H9 (cell line): ENCODE measurements at regions not wholly inside any gene's neighbourhood (a gene's known extent, or its start where the extent isn't known, plus 50 kb on each side); places are given as distances from the start of the nearest gene placed in this dataset.

Source experiments
- DNase-seq: peaks from one replicate; pipeline ENCODE4 v3.0.0-alpha.2; 2017
- H2AFZ ChIP-seq: one replicate; pipeline ENCODE4 v1.6.1; 2013; ENCODE audit warnings: mild to moderate bottlenecking, low read length, control low read depth, moderate library complexity
- H2AK5ac ChIP-seq: 2 replicates; pipeline ENCODE4 v1.6.1; 2013; ENCODE audit warnings: low read length, control low read depth, mixed read lengths; ENCODE audit not compliant: insufficient read length
- H2BK120ac ChIP-seq: one replicate; pipeline ENCODE4 v1.6.1; 2013; ENCODE audit warnings: low read depth, mild to moderate bottlenecking, low read length, control low read depth, inconsistent platforms; ENCODE audit not compliant: poor library complexity, severe bottlenecking
- H2BK12ac ChIP-seq: 2 replicates; pipeline ENCODE4 v1.6.1; 2013; ENCODE audit warnings: low read length, control low read depth, mixed read lengths, low read depth; ENCODE audit not compliant: insufficient read length
- H2BK15ac ChIP-seq: 2 replicates; pipeline ENCODE4 v1.6.1; 2013; ENCODE audit warnings: low read depth, low read length, control low read depth
- H2BK20ac ChIP-seq: one replicate; pipeline ENCODE4 v1.6.1; 2013; ENCODE audit warnings: low read depth, mild to moderate bottlenecking, low read length, control low read depth, inconsistent platforms; ENCODE audit not compliant: poor library complexity, severe bottlenecking
- H2BK5ac ChIP-seq: 2 replicates; pipeline ENCODE4 v1.6.1; 2013; ENCODE audit warnings: low read length, control low read depth, mixed read lengths; ENCODE audit not compliant: insufficient read length
- H3K14ac ChIP-seq: 2 replicates; pipeline ENCODE4 v1.6.1; 2013; ENCODE audit warnings: low read length, control low read depth; ENCODE audit not compliant: insufficient read depth
- H3K18ac ChIP-seq: 2 replicates; pipeline ENCODE4 v1.6.1; 2013; ENCODE audit warnings: low read depth, mild to moderate bottlenecking, mixed read lengths, low read length, control low read depth; ENCODE audit not compliant: insufficient read length
- H3K23ac ChIP-seq: 2 replicates; pipeline ENCODE4 v1.6.1; 2013; ENCODE audit warnings: low read length, control low read depth, mixed read lengths, low read depth; ENCODE audit not compliant: insufficient read length
- H3K23me2 ChIP-seq: 2 replicates; pipeline ENCODE4 v1.6.1; 2013; ENCODE audit warnings: low read depth, mild to moderate bottlenecking, mixed read lengths, low read length, control low read depth; ENCODE audit not compliant: insufficient read length, poor library complexity, severe bottlenecking
- H3K27ac ChIP-seq: 2 replicates; pipeline ENCODE4 v1.5.1; 2013; ENCODE audit warnings: low read length, control low read depth, mixed read lengths, low read depth; ENCODE audit not compliant: insufficient read length
- H3K27me3 ChIP-seq: 2 replicates; pipeline ENCODE4 v1.6.1; 2013; ENCODE audit warnings: low read length, control low read depth, inconsistent platforms; ENCODE audit not compliant: insufficient read depth
- H3K4ac ChIP-seq: 2 replicates; pipeline ENCODE4 v1.6.1; 2013; ENCODE audit warnings: low read depth, mild to moderate bottlenecking, control low read depth, inconsistent platforms, low read length, moderate library complexity
- H3K4me1 ChIP-seq: 2 replicates; pipeline ENCODE4 v1.6.1; 2013; ENCODE audit warnings: low read length, control low read depth, inconsistent platforms; ENCODE audit not compliant: insufficient read depth
- H3K4me2 ChIP-seq: 2 replicates; pipeline ENCODE4 v1.6.1; 2013; ENCODE audit warnings: low read length, control low read depth, mixed read lengths; ENCODE audit not compliant: insufficient read length, insufficient read depth
- H3K56ac ChIP-seq: 2 replicates; pipeline ENCODE4 v1.6.1; 2013; ENCODE audit warnings: low read depth, mild to moderate bottlenecking, mixed read lengths, low read length, control low read depth; ENCODE audit not compliant: insufficient read length
- H3K79me1 ChIP-seq: 2 replicates; pipeline ENCODE4 v1.6.1; 2013; ENCODE audit warnings: low read depth, mild to moderate bottlenecking, moderate library complexity, low read length, control low read depth, inconsistent platforms; ENCODE audit not compliant: insufficient read depth, poor library complexity, severe bottlenecking
- H3K79me2 ChIP-seq: 2 replicates; pipeline ENCODE4 v1.6.1; 2013; ENCODE audit warnings: low read length, control low read depth, inconsistent platforms; ENCODE audit not compliant: insufficient read depth
- H3K9ac ChIP-seq: 2 replicates; pipeline ENCODE4 v1.6.1; 2013; ENCODE audit warnings: low read length, control low read depth, mixed read lengths; ENCODE audit not compliant: insufficient read length; ENCODE audit errors: extremely low read depth
- H3K9me3 ChIP-seq: one replicate; pipeline ENCODE4 v1.6.1; 2013; ENCODE audit warnings: low read depth, low read length, inconsistent platforms; ENCODE audit not compliant: control insufficient read depth
- H3T11ph ChIP-seq: one replicate; pipeline ENCODE4 v1.6.1; 2013; ENCODE audit warnings: mild to moderate bottlenecking, low read length, control low read depth, inconsistent platforms
- H4K20me1 ChIP-seq: one replicate; pipeline ENCODE4 v1.6.1; 2013; ENCODE audit not compliant: control insufficient read depth, insufficient read length, insufficient read depth
- H4K5ac ChIP-seq: 2 replicates; pipeline ENCODE4 v1.6.1; 2013; ENCODE audit warnings: low read depth, mild to moderate bottlenecking, mixed read lengths, low read length, control low read depth; ENCODE audit not compliant: insufficient read length
- H4K8ac ChIP-seq: replicated peaks from 2 replicates; pipeline ENCODE4 v1.6.1; 2013; ENCODE audit warnings: low read length, control low read depth, mixed read lengths, low read depth; ENCODE audit not compliant: insufficient read length
- H4K91ac ChIP-seq: 2 replicates; pipeline ENCODE4 v1.6.1; 2013; ENCODE audit warnings: low read depth, mild to moderate bottlenecking, moderate library complexity, mixed read lengths, low read length, control low read depth; ENCODE audit not compliant: insufficient read length
- H3K27ac Mint-ChIP-seq, 3 experiments: 2 replicates in 2 of 3; 3 replicates in 1 of 3; pipeline ENCODE4 v1.8.0; 2020 to 2021; ENCODE audit warnings: mixed read lengths in 3 of 3, mild to moderate bottlenecking in 1 of 3, moderate library complexity in 1 of 3
- H3K27me3 Mint-ChIP-seq: 2 replicates; pipeline ENCODE4 v1.8.0; 2021; ENCODE audit warnings: low read depth, mild to moderate bottlenecking, moderate library complexity, mixed read lengths
- H3K36me3 Mint-ChIP-seq, 3 experiments: 2 replicates in 2 of 3; 3 replicates in 1 of 3; pipeline ENCODE4 v1.8.0; 2020 to 2021; ENCODE audit warnings: low read depth in 3 of 3, mixed read lengths in 3 of 3; ENCODE audit not compliant: insufficient read depth in 1 of 3
- H3K4me1 Mint-ChIP-seq, 2 experiments: 2 replicates each; pipeline ENCODE4 v1.8.0; 2020; ENCODE audit warnings: mixed read lengths in 2 of 2
- H3K4me3 Mint-ChIP-seq, 2 experiments: 2 replicates in 1 of 2; 3 replicates in 1 of 2; pipeline ENCODE4 v1.8.0; 2020 to 2021; ENCODE audit warnings: mild to moderate bottlenecking in 2 of 2, mixed read lengths in 2 of 2, moderate library complexity in 1 of 2
- H3K9me3 Mint-ChIP-seq, 2 experiments: 2 replicates in 1 of 2; 3 replicates in 1 of 2; pipeline ENCODE4 v1.8.0; 2020; ENCODE audit warnings: mild to moderate bottlenecking in 2 of 2, mixed read lengths in 2 of 2, moderate library complexity in 1 of 2
- CTCF ChIP-seq: fragments of 200-600 bp; sonication (generic); conservative IDR thresholded peaks from 3 replicates; pipeline ENCODE4 v1.8.0; 2021; ENCODE audit warnings: antibody characterized with exemption, mild to moderate bottlenecking
- WGBS: extraction: QIAGEN DNeasy Blood & Tissue Kit; methylation state at CpG from one replicate; pipeline ENCODE4 v1.1.7; 2013; ENCODE audit warnings: missing lambda C conversion rate, low lambda C conversion rate, mixed read lengths; ENCODE audit not compliant: insufficient read length; ENCODE audit errors: extremely low coverage; 5-methylcytosine and 5-hydroxymethylcytosine counted together

GRCh38 chr5:58285900-58286299 is 174.0 kb downstream of the PLK2 start:
- Histone ChIP-seq H3K56ac (no peak overlapping the region), H3K23me2 (no peaks in the 10 kb centered on the region), H2BK12ac (no peak overlapping the region), H3K27me3 (no peaks in the 10 kb centered on the region), H3K4me1 (no peaks in the 10 kb centered on the region), H3K79me2 (no peaks in the 10 kb centered on the region), H2BK15ac (no peak overlapping the region), H3K27ac (no peak overlapping the region), H2BK5ac (no peak overlapping the region), H3K9ac (no peak overlapping the region), H2AFZ (no peak overlapping the region), H3K4me2 (no peak overlapping the region), H2BK120ac (no peak overlapping the region), H4K8ac (no peak overlapping the region), H4K5ac (no peak overlapping the region), H3K23ac (no peak overlapping the region), H3T11ph (no peak overlapping the region), H2AK5ac (no peak overlapping the region), H3K14ac (no peak overlapping the region), H3K18ac (no peak overlapping the region), H3K79me1 (no peaks in the 10 kb centered on the region), H3K4ac (no peak overlapping the region), H2BK20ac (no peak overlapping the region), H4K20me1 (no peaks in the 10 kb centered on the region), H4K91ac (no peak overlapping the region), H3K9me3 (no peaks in the 10 kb centered on the region)
- no peaks in the 10 kb centered on the region for H3K27me3 Mint-ChIP-seq
- no peak for TF ChIP-seq CTCF
- no peak overlapping the region for H3K4me3 Mint-ChIP-seq
- no peak overlapping the region for H3K27ac Mint-ChIP-seq
- peaks cover 0 to 6% (median 0%) of the 10 kb centered on the region in 3 experiments; a peak in 2 of 7 replicates for H3K36me3 Mint-ChIP-seq
- H3K9me3 Mint-ChIP-seq: peaks cover 9 to 11% of the 10 kb centered on the region in 2 experiments; a peak in 4 of 5 replicates
- no CpG with 5 or more reads among the region's 2 CpGs for WGBS
- no peak for DNase-seq
- no peaks in the 10 kb centered on the region for H3K4me1 Mint-ChIP-seq
